ENCODE measurements at regions not wholly inside any gene's neighbourhood (a gene's known extent, or its start where the extent isn't known, plus 50 kb on each side); places are given as distances from the start of the nearest gene placed in this dataset.

DNA sequence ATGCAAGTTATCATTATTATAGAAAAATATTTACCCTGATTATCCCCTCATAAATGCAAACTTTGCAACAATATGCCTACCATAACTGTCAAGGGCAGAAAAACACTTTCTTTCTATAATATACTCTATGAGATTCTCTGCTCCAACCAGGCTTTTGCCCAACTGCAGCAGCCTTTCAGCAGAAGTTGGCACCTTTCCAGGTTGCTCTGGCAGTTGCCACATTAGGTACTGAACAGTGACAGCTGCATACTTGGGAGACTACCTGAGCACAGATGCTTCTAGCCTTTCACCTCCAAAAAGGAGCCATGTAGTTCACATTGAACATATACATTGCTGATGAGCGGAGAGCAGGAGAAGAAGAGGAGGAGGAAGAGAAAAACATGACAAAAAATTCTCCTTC lies 69.5 kb upstream of the BRWD3 start:
- TF ChIP-seq, protein P1, sequence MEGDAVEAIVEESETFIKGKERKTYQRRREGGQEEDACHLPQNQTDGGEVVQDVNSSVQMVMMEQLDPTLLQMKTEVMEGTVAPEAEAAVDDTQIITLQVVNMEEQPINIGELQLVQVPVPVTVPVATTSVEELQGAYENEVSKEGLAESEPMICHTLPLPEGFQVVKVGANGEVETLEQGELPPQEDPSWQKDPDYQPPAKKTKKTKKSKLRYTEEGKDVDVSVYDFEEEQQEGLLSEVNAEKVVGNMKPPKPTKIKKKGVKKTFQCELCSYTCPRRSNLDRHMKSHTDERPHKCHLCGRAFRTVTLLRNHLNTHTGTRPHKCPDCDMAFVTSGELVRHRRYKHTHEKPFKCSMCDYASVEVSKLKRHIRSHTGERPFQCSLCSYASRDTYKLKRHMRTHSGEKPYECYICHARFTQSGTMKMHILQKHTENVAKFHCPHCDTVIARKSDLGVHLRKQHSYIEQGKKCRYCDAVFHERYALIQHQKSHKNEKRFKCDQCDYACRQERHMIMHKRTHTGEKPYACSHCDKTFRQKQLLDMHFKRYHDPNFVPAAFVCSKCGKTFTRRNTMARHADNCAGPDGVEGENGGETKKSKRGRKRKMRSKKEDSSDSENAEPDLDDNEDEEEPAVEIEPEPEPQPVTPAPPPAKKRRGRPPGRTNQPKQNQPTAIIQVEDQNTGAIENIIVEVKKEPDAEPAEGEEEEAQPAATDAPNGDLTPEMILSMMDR (conservative IDR thresholded peaks at IDR 0.05): no peak
- Mint-ChIP-seq H3K27me3 (ENCODE audit: insufficient read depth) (no peaks in the 10 kb centered on the region), H3K36me3 (ENCODE audit: low read depth) (no peaks in the 10 kb centered on the region), H3K4me3 (no peak overlapping the region), H3K4me1 (no peaks in the 10 kb centered on the region), H3K27ac (no peak overlapping the region), H3K9me3 (peaks cover 28% of the 10 kb centered on the region)
- H3K9ac ChIP-seq (ENCODE audit: extremely low read depth, low read length, poor library complexity, severe bottlenecking): no peak overlapping the region
- no peak overlapping the region for H3K4me3 ChIP-seq (ENCODE audit: low read length)
- no peaks in the 10 kb centered on the region for H3K36me3 ChIP-seq (ENCODE audit: control insufficient read depth, insufficient read depth, low read length)
- no peak overlapping the region for H3K27ac ChIP-seq (ENCODE audit: low read depth, low read length)
- DNase-seq: no peak
- WGBS, 2 experiments (ENCODE audit: insufficient coverage in 1 of 2, insufficient read length in 1 of 2): no CpG with 5 or more reads among the region's 1 CpG
- H3K9me3 ChIP-seq (ENCODE audit: control insufficient read depth, low read length): no peaks in the 10 kb centered on the region
- H3K27me3 ChIP-seq (ENCODE audit: control insufficient read depth, insufficient read depth, low read length, poor library complexity, severe bottlenecking): no peaks in the 10 kb centered on the region
- H3K4me1 ChIP-seq (ENCODE audit: control insufficient read depth, insufficient read depth, low read length): no peaks in the 10 kb centered on the region

DNA sequence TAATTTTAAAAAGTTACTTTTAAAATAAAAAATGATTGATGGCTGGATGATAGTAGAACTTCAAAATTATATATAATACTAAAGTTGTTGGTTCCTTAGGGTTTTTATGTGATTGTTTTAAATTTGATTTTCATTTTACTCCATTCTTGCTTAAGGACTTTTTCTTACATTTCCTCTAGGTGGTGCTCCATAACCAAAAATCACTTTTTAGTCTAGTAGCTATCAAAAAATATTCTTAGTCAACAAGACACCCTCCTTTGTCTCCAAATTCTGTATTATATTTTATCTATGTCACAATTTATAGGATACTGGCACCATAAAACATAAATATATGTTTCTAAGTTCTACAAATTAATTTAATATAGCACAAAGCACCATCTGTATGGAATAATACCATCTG lies 67.2 kb upstream of the BRWD3 start:
- H3K27me3 Mint-ChIP-seq (ENCODE audit: insufficient read depth): no peaks in the 10 kb centered on the region
- H3K9me3 Mint-ChIP-seq: peaks cover 16% of the 10 kb centered on the region

More for the DNA sequence above, 67.2 kb upstream of the BRWD3 start:
- TF ChIP-seq, protein P1 (conservative IDR thresholded peaks at IDR 0.05): peak; percentile 72
- H3K4me3 Mint-ChIP-seq: no peak overlapping the region
- H3K36me3 ChIP-seq (ENCODE audit: control insufficient read depth, insufficient read depth, low read length): no peaks in the 10 kb centered on the region
- no peak for DNase-seq
- H3K27ac Mint-ChIP-seq: no peak overlapping the region
- no peaks in the 10 kb centered on the region for H3K9me3 ChIP-seq (ENCODE audit: control insufficient read depth, low read length)
- no peak overlapping the region for H3K27ac ChIP-seq (ENCODE audit: low read depth, low read length)
- no peaks in the 10 kb centered on the region for H3K36me3 Mint-ChIP-seq (ENCODE audit: low read depth)
- H3K27me3 ChIP-seq (ENCODE audit: control insufficient read depth, insufficient read depth, low read length, poor library complexity, severe bottlenecking): no peaks in the 10 kb centered on the region
- H3K9ac ChIP-seq (ENCODE audit: extremely low read depth, low read length, poor library complexity, severe bottlenecking): no peak overlapping the region
- H3K4me1 Mint-ChIP-seq: no peaks in the 10 kb centered on the region
- H3K4me3 ChIP-seq (ENCODE audit: low read length): no peak overlapping the region
- H3K4me1 ChIP-seq (ENCODE audit: control insufficient read depth, insufficient read depth, low read length): no peaks in the 10 kb centered on the region

All from endodermal cell (in vitro differentiated cells).